ENCODE measurements at regions not wholly inside any gene's neighbourhood (a gene's known extent, or its start where the extent isn't known, plus 50 kb on each side); places are given as distances from the start of the nearest gene placed in this dataset.
"Not testable (repeated sequence)": the region's sequence is repeated elsewhere in the genome, so short reads cannot be mapped to it uniquely, and the experiment has no call there.

- Mint-ChIP-seq H3K27ac (ENCODE audit: unreplicated experiment) (no peak overlapping the region), H3K9me3 (ENCODE audit: low read depth) (no peaks in the 10 kb centered on the region), H3K36me3 (ENCODE audit: low read depth) (peaks cover under 1% of the 10 kb centered on the region), H3K4me1 (ENCODE audit: low read depth) (peaks cover 10% of the 10 kb centered on the region), H3K27me3 (ENCODE audit: low read depth) (no peaks in the 10 kb centered on the region), H3K4me3 (ENCODE audit: unreplicated experiment) (peak overlapping the region; percentile 46)
- TF ChIP-seq CTCF (IDR thresholded peaks at IDR 0.05), result no peak
- no peak for DNase-seq (ENCODE audit: low spot score)
These were observed 196.6 kb downstream of the MSX2 start for GRCh38 chr5:174920906-174921550.

- peaks cover 3% of the 10 kb centered on the region for H3K27me3 Mint-ChIP-seq (ENCODE audit: low read depth)
- DNase-seq (ENCODE audit: low spot score), result no peak
- no peak overlapping the region for H3K4me3 Mint-ChIP-seq (ENCODE audit: unreplicated experiment)
- peaks cover 10% of the 10 kb centered on the region for H3K4me1 Mint-ChIP-seq (ENCODE audit: low read depth)
- H3K27ac Mint-ChIP-seq (ENCODE audit: unreplicated experiment), result no peak overlapping the region
- H3K9me3 Mint-ChIP-seq (ENCODE audit: low read depth), result no peaks in the 10 kb centered on the region
- H3K36me3 Mint-ChIP-seq (ENCODE audit: low read depth), result peaks cover 1% of the 10 kb centered on the region
- TF ChIP-seq CTCF (IDR thresholded peaks at IDR 0.05), result no peak
These were observed 195.0 kb downstream of the MSX2 start for GRCh38 chr5:174919351-174919750.

GRCh38 chr5:174918655-174919054, 194.3 kb downstream of the MSX2 start:
- no peak for DNase-seq (ENCODE audit: low spot score)
- Mint-ChIP-seq H3K36me3 (ENCODE audit: low read depth) (peaks cover 1% of the 10 kb centered on the region), H3K4me1 (ENCODE audit: low read depth) (peaks cover 10% of the 10 kb centered on the region), H3K4me3 (ENCODE audit: unreplicated experiment) (no peak overlapping the region), H3K27me3 (ENCODE audit: low read depth) (peaks cover 6% of the 10 kb centered on the region), H3K27ac (ENCODE audit: unreplicated experiment) (no peak overlapping the region), H3K9me3 (ENCODE audit: low read depth) (no peaks in the 10 kb centered on the region)
- no peak for TF ChIP-seq CTCF (IDR thresholded peaks at IDR 0.05)

GRCh38 chr5:174917976-174918554, 193.7 kb downstream of the MSX2 start:
- TF ChIP-seq CTCF (IDR thresholded peaks at IDR 0.05), result no peak
- H3K9me3 Mint-ChIP-seq (ENCODE audit: low read depth), result no peaks in the 10 kb centered on the region
- peaks cover 1% of the 10 kb centered on the region for H3K36me3 Mint-ChIP-seq (ENCODE audit: low read depth)
- H3K4me3 Mint-ChIP-seq (ENCODE audit: unreplicated experiment), result no peak overlapping the region
- H3K27me3 Mint-ChIP-seq (ENCODE audit: low read depth), result peaks cover 7% of the 10 kb centered on the region
- DNase-seq (ENCODE audit: low spot score), result no peak
- peaks cover 10% of the 10 kb centered on the region for H3K4me1 Mint-ChIP-seq (ENCODE audit: low read depth)
- no peak overlapping the region for H3K27ac Mint-ChIP-seq (ENCODE audit: unreplicated experiment)

GRCh38 chr5:174917435-174917834, 193.1 kb downstream of the MSX2 start:
- H3K36me3 Mint-ChIP-seq (ENCODE audit: low read depth); H3K27ac Mint-ChIP-seq (ENCODE audit: unreplicated experiment); H3K9me3 Mint-ChIP-seq (ENCODE audit: low read depth); H3K4me3 Mint-ChIP-seq (ENCODE audit: unreplicated experiment); DNase-seq (ENCODE audit: low spot score); H3K4me1 Mint-ChIP-seq (ENCODE audit: low read depth): not testable (repeated sequence)
- H3K27me3 Mint-ChIP-seq (ENCODE audit: low read depth), result peaks cover 12% of the 10 kb centered on the region

GRCh38 chr5:174916924-174917323, 192.5 kb downstream of the MSX2 start:
- not testable (repeated sequence) for H3K27ac Mint-ChIP-seq (ENCODE audit: unreplicated experiment); H3K36me3 Mint-ChIP-seq (ENCODE audit: low read depth); DNase-seq (ENCODE audit: low spot score); H3K4me1 Mint-ChIP-seq (ENCODE audit: low read depth); H3K9me3 Mint-ChIP-seq (ENCODE audit: low read depth); H3K4me3 Mint-ChIP-seq (ENCODE audit: unreplicated experiment)
- H3K27me3 Mint-ChIP-seq (ENCODE audit: low read depth), result peaks cover 14% of the 10 kb centered on the region
